Stimulated activated CD4-positive, alpha-beta T cell treated with anti-CD3 and anti-CD28 coated beads, Interleukin-12 subunit alpha, Interleukin-12 subunit beta, amount 100 ng/mL, for 24 hours (primary cell): ENCODE measurements at regions not wholly inside any gene's neighbourhood (a gene's known extent, or its start where the extent isn't known, plus 50 kb on each side); places are given as distances from the start of the nearest gene placed in this dataset.

Experiments used
- DNase-seq, 2 experiments: peaks; one replicate each; pipeline ENCODE4 v3.0.0-alpha.2; 2020; ENCODE audit warnings: low read depth in 2 of 2

GRCh38 chr4:126046081-126046614, 731.4 kb downstream of the FAT4 start:
- DNase-seq = no peak

- DNase-seq = no peak
Measured at GRCh38 chr4:126047114-126047513, 732.4 kb downstream of the FAT4 start.

- DNase-seq = no peak
Measured at GRCh38 chr4:126051689-126052424, 737.1 kb downstream of the FAT4 start.

- no peak for DNase-seq
Measured at GRCh38 chr4:126056116-126056650, 741.4 kb downstream of the FAT4 start.

GRCh38 chr4:126057371-126057770, 742.6 kb downstream of the FAT4 start:
- no peak for DNase-seq

- DNase-seq = no peak
Measured at GRCh38 chr4:126058596-126058995, 743.8 kb downstream of the FAT4 start.

GRCh38 chr4:126061655-126062054, 746.9 kb downstream of the FAT4 start:
- no peak for DNase-seq

- DNase-seq = no peak
Measured at GRCh38 chr4:126065016-126065415, 750.3 kb downstream of the FAT4 start.

GRCh38 chr4:126071346-126072333, 756.9 kb downstream of the FAT4 start:
- DNase-seq = no peak

- DNase-seq = no peak
Measured at GRCh38 chr4:126081336-126081735, 766.6 kb downstream of the FAT4 start.

- DNase-seq = no peak
Measured at GRCh38 chr4:126086041-126086440, 771.3 kb downstream of the FAT4 start.

GRCh38 chr4:126087101-126087500, 772.3 kb downstream of the FAT4 start:
- no peak for DNase-seq

GRCh38 chr4:126097155-126097799, 782.5 kb downstream of the FAT4 start:
- DNase-seq = no peak

GRCh38 chr4:126106658-126107057, 791.9 kb downstream of the FAT4 start:
- DNase-seq = no peak

- no peak for DNase-seq
Measured at GRCh38 chr4:126109836-126110235, 795.1 kb downstream of the FAT4 start.

GRCh38 chr4:126113058-126113457, 798.3 kb downstream of the FAT4 start:
- no peak for DNase-seq

GRCh38 chr4:126123611-126124325, 809.0 kb downstream of the FAT4 start:
- no peak for DNase-seq

GRCh38 chr4:126124818-126125217, 810.1 kb downstream of the FAT4 start:
- DNase-seq = no peak

- no peak for DNase-seq
Measured at GRCh38 chr4:126130215-126130614, 815.5 kb downstream of the FAT4 start.

- no peak for DNase-seq
Measured at GRCh38 chr4:126136922-126137781, 822.4 kb downstream of the FAT4 start.
